Retinal pigment epithelial cell (primary cell): ENCODE measurements at regions not wholly inside any gene's neighbourhood (a gene's known extent, or its start where the extent isn't known, plus 50 kb on each side); places are given as distances from the start of the nearest gene placed in this dataset.
"Not testable (repeated sequence)": the region's sequence is repeated elsewhere in the genome, so short reads cannot be mapped to it uniquely, and the experiment has no call there.

Experiments
- DNase-seq: peaks from one replicate; pipeline ENCODE4 v3.0.0-alpha.2; 2010; ENCODE audit warnings: low read depth
- H3K4me3 ChIP-seq: 2 replicates; pipeline ENCODE4 v1.5.1; 2011; ENCODE audit warnings: mild to moderate bottlenecking, low read length, control low read depth, moderate library complexity
- CTCF ChIP-seq: conservative IDR thresholded peaks from 2 replicates; pipeline ENCODE4 v1.5.1; 2011; ENCODE audit warnings: low read depth, low read length, control low read depth, inconsistent platforms

GRCh38 chr6:81937296-81937937, 184.9 kb upstream of the TENT5A start:
- TF ChIP-seq CTCF, result no peak
- H3K4me3 ChIP-seq, result no peak overlapping the region
- no peak for DNase-seq

GRCh38 chr6:81934936-81935335, 182.5 kb upstream of the TENT5A start:
- no peak for DNase-seq
- no peak overlapping the region for H3K4me3 ChIP-seq
- TF ChIP-seq CTCF, result no peak

- TF ChIP-seq CTCF, result no peak
- DNase-seq, result no peak
These were observed 181.1 kb upstream of the TENT5A start for GRCh38 chr6:81933608-81934051.

GRCh38 chr6:81933089-81933488, 180.6 kb upstream of the TENT5A start:
- no peak overlapping the region for H3K4me3 ChIP-seq
- no peak for DNase-seq
- no peak for TF ChIP-seq CTCF

More at GRCh38 chr6:81933608-81934051, 181.1 kb upstream of the TENT5A start:
- H3K4me3 ChIP-seq, result no peak overlapping the region

- DNase-seq, result not testable (repeated sequence)
These were observed 180.0 kb upstream of the TENT5A start for GRCh38 chr6:81932448-81932847.

GRCh38 chr6:81929828-81930227, 177.3 kb upstream of the TENT5A start:
- no peak overlapping the region for H3K4me3 ChIP-seq
- no peak for DNase-seq
- no peak for TF ChIP-seq CTCF

More at GRCh38 chr6:81932448-81932847, 180.0 kb upstream of the TENT5A start:
- not testable (repeated sequence) for H3K4me3 ChIP-seq

GRCh38 chr6:81925201-81925600, 172.7 kb upstream of the TENT5A start:
- DNase-seq, result no peak
- no peak overlapping the region for H3K4me3 ChIP-seq
- TF ChIP-seq CTCF, result no peak
